ENCODE measurements at regions not wholly inside any gene's neighbourhood (a gene's known extent, or its start where the extent isn't known, plus 50 kb on each side); places are given as distances from the start of the nearest gene placed in this dataset.

GRCh38 chr7:155965010-155965409 lies 152.7 kb upstream of the SHH start:
- POLR2A ChIA-PET = no interaction called here
- no peaks in the 10 kb centered on the region for H3K27me3 ChIP-seq (ENCODE audit: insufficient read depth, low read length, poor library complexity, severe bottlenecking)
- peaks cover 0 to 5% (median 0%) of the 10 kb centered on the region in 3 donors for H3K4me1 Mint-ChIP-seq
- H3K36me3 ChIP-seq (ENCODE audit: insufficient read depth, low read length) = no peaks in the 10 kb centered on the region
- no peaks in the 10 kb centered on the region for H3K36me3 Mint-ChIP-seq
- H3K9me3 Mint-ChIP-seq = peaks cover 0 to 5% (median 0%) of the 10 kb centered on the region in 5 donors
- CTCF ChIA-PET = no interaction called here
- H3K4me1 ChIP-seq (ENCODE audit: insufficient read depth, low read length) = no peaks in the 10 kb centered on the region
- H3K4me3 Mint-ChIP-seq = no peak overlapping the region
- H3K9me3 ChIP-seq (ENCODE audit: low read length) = no peaks in the 10 kb centered on the region
- no peak overlapping the region for H3K27ac ChIP-seq (ENCODE audit: low read depth, low read length)
- DNase-seq = no peak
- no peak overlapping the region for H3K27ac Mint-ChIP-seq
- peaks cover 5 to 13% of the 10 kb centered on the region in 2 donors for H3K27me3 Mint-ChIP-seq
- H3K4me3 ChIP-seq (ENCODE audit: low read length) = no peak overlapping the region

GRCh38 chr7:155964543-155964942 lies 152.3 kb upstream of the SHH start:
- Histone ChIP-seq H3K9me3 (ENCODE audit: low read length) (no peaks in the 10 kb centered on the region), H3K4me3 (ENCODE audit: low read length) (no peak overlapping the region), H3K27me3 (ENCODE audit: insufficient read depth, low read length, poor library complexity, severe bottlenecking) (no peaks in the 10 kb centered on the region), H3K36me3 (ENCODE audit: insufficient read depth, low read length) (no peaks in the 10 kb centered on the region), H3K4me1 (ENCODE audit: insufficient read depth, low read length) (no peaks in the 10 kb centered on the region), H3K27ac (ENCODE audit: low read depth, low read length) (no peak overlapping the region)
- Mint-ChIP-seq H3K36me3 (no peaks in the 10 kb centered on the region), H3K27ac (no peak overlapping the region), H3K27me3 (peaks cover 5 to 13% of the 10 kb centered on the region in 2 donors), H3K9me3 (peaks cover 0 to 5% (median 0%) of the 10 kb centered on the region in 5 donors), H3K4me1 (peaks cover 0 to 5% (median 0%) of the 10 kb centered on the region in 3 donors), H3K4me3 (no peak overlapping the region)
- CTCF ChIA-PET = no interaction called here
- DNase-seq = no peak
- POLR2A ChIA-PET = no interaction called here

GRCh38 chr7:155963771-155964195 lies 151.5 kb upstream of the SHH start:
- no peak overlapping the region for H3K27ac ChIP-seq (ENCODE audit: low read depth, low read length)
- Mint-ChIP-seq H3K27ac (no peak overlapping the region), H3K4me3 (no peak overlapping the region), H3K9me3 (peaks cover 0 to 5% (median 0%) of the 10 kb centered on the region in 5 donors), H3K36me3 (no peaks in the 10 kb centered on the region), H3K4me1 (peaks cover 0 to 5% (median 0%) of the 10 kb centered on the region in 3 donors), H3K27me3 (peaks cover 5 to 13% of the 10 kb centered on the region in 2 donors)
- H3K4me1 ChIP-seq (ENCODE audit: insufficient read depth, low read length) = no peaks in the 10 kb centered on the region
- H3K36me3 ChIP-seq (ENCODE audit: insufficient read depth, low read length) = no peaks in the 10 kb centered on the region
- no peaks in the 10 kb centered on the region for H3K27me3 ChIP-seq (ENCODE audit: insufficient read depth, low read length, poor library complexity, severe bottlenecking)
- no peak overlapping the region for H3K4me3 ChIP-seq (ENCODE audit: low read length)
- POLR2A ChIA-PET = no interaction called here
- CTCF ChIA-PET = no interaction called here
- H3K9me3 ChIP-seq (ENCODE audit: low read length) = no peaks in the 10 kb centered on the region
- DNase-seq = no peak

GRCh38 chr7:155963356-155963755 lies 151.1 kb upstream of the SHH start:
- Histone ChIP-seq H3K36me3 (ENCODE audit: insufficient read depth, low read length) (no peaks in the 10 kb centered on the region), H3K9me3 (ENCODE audit: low read length) (no peaks in the 10 kb centered on the region), H3K4me1 (ENCODE audit: insufficient read depth, low read length) (no peaks in the 10 kb centered on the region), H3K27me3 (ENCODE audit: insufficient read depth, low read length, poor library complexity, severe bottlenecking) (no peaks in the 10 kb centered on the region), H3K4me3 (ENCODE audit: low read length) (no peak overlapping the region), H3K27ac (ENCODE audit: low read depth, low read length) (no peak overlapping the region)
- Mint-ChIP-seq H3K36me3 (no peaks in the 10 kb centered on the region), H3K27ac (no peak overlapping the region), H3K4me3 (no peak overlapping the region), H3K9me3 (peaks cover 0 to 5% (median 0%) of the 10 kb centered on the region in 5 donors), H3K27me3 (peaks cover 5 to 13% of the 10 kb centered on the region in 2 donors), H3K4me1 (peaks cover 0 to 5% (median 0%) of the 10 kb centered on the region in 3 donors)
- ChIA-PET POLR2A (no interaction called here), CTCF (no interaction called here)
- no peak for DNase-seq

GRCh38 chr7:155962968-155963300 lies 150.7 kb upstream of the SHH start:
- DNase-seq = no peak
- ChIA-PET POLR2A (no interaction called here), CTCF (no interaction called here)
- Mint-ChIP-seq H3K4me3 (no peak overlapping the region), H3K27ac (no peak overlapping the region), H3K4me1 (peaks cover 0 to 5% (median 0%) of the 10 kb centered on the region in 3 donors), H3K27me3 (peaks cover 5 to 13% of the 10 kb centered on the region in 2 donors), H3K9me3 (peaks cover 0 to 5% (median 0%) of the 10 kb centered on the region in 5 donors), H3K36me3 (no peaks in the 10 kb centered on the region)
- H3K9me3 ChIP-seq (ENCODE audit: low read length) = no peaks in the 10 kb centered on the region
- H3K36me3 ChIP-seq (ENCODE audit: insufficient read depth, low read length) = no peaks in the 10 kb centered on the region
- H3K4me3 ChIP-seq (ENCODE audit: low read length) = no peak overlapping the region
- no peaks in the 10 kb centered on the region for H3K27me3 ChIP-seq (ENCODE audit: insufficient read depth, low read length, poor library complexity, severe bottlenecking)
- H3K4me1 ChIP-seq (ENCODE audit: insufficient read depth, low read length) = no peaks in the 10 kb centered on the region
- no peak overlapping the region for H3K27ac ChIP-seq (ENCODE audit: low read depth, low read length)

- no peaks in the 10 kb centered on the region for H3K9me3 ChIP-seq (ENCODE audit: low read length)
- Mint-ChIP-seq H3K4me3 (no peak overlapping the region), H3K36me3 (no peaks in the 10 kb centered on the region), H3K4me1 (peaks cover 0 to 5% (median 0%) of the 10 kb centered on the region in 3 donors), H3K27me3 (peaks cover 5 to 13% of the 10 kb centered on the region in 2 donors), H3K9me3 (peaks cover 0 to 5% (median 0%) of the 10 kb centered on the region in 5 donors), H3K27ac (no peak overlapping the region)
- POLR2A ChIA-PET = no interaction called here
- H3K27me3 ChIP-seq (ENCODE audit: insufficient read depth, low read length, poor library complexity, severe bottlenecking) = no peaks in the 10 kb centered on the region
- no peak overlapping the region for H3K4me3 ChIP-seq (ENCODE audit: low read length)
- H3K36me3 ChIP-seq (ENCODE audit: insufficient read depth, low read length) = no peaks in the 10 kb centered on the region
- no peak overlapping the region for H3K27ac ChIP-seq (ENCODE audit: low read depth, low read length)
- CTCF ChIA-PET = no interaction called here
- H3K4me1 ChIP-seq (ENCODE audit: insufficient read depth, low read length) = no peaks in the 10 kb centered on the region
- DNase-seq = no peak
These were observed 150.1 kb upstream of the SHH start for GRCh38 chr7:155962191-155962967.

GRCh38 chr7:155961241-155962190 lies 149.3 kb upstream of the SHH start:
- Histone ChIP-seq H3K27me3 (ENCODE audit: insufficient read depth, low read length, poor library complexity, severe bottlenecking) (no peaks in the 10 kb centered on the region), H3K4me3 (ENCODE audit: low read length) (no peak overlapping the region), H3K9me3 (ENCODE audit: low read length) (no peaks in the 10 kb centered on the region), H3K4me1 (ENCODE audit: insufficient read depth, low read length) (no peaks in the 10 kb centered on the region), H3K27ac (ENCODE audit: low read depth, low read length) (no peak overlapping the region), H3K36me3 (ENCODE audit: insufficient read depth, low read length) (no peaks in the 10 kb centered on the region)
- ChIA-PET CTCF (interaction anchor here (1.1 kb wide), 1 partner anchor 9 kb away, joined by 4 read pairs; no protein-coding TSS in a partner anchor), POLR2A (no interaction called here)
- H3K4me3 Mint-ChIP-seq = peak overlapping the region in 1 of 7 donors; percentile 17
- H3K27me3 Mint-ChIP-seq = peaks cover 5 to 13% of the 10 kb centered on the region in 2 donors
- H3K27ac Mint-ChIP-seq = peak overlapping the region in 1 of 8 donors; percentile 52
- DNase-seq = no peak
- H3K4me1 Mint-ChIP-seq = peaks cover 0 to 5% (median 0%) of the 10 kb centered on the region in 3 donors
- no peaks in the 10 kb centered on the region for H3K36me3 Mint-ChIP-seq
- peaks cover 0 to 5% (median 0%) of the 10 kb centered on the region in 5 donors for H3K9me3 Mint-ChIP-seq

- ChIA-PET CTCF (no interaction called here), POLR2A (no interaction called here)
- H3K27me3 ChIP-seq (ENCODE audit: insufficient read depth, low read length, poor library complexity, severe bottlenecking) = no peaks in the 10 kb centered on the region
- H3K4me3 Mint-ChIP-seq = peak overlapping the region in 1 of 7 donors; percentile 18
- no peak overlapping the region for H3K4me3 ChIP-seq (ENCODE audit: low read length)
- H3K4me1 ChIP-seq (ENCODE audit: insufficient read depth, low read length) = no peaks in the 10 kb centered on the region
- no peaks in the 10 kb centered on the region for H3K36me3 ChIP-seq (ENCODE audit: insufficient read depth, low read length)
- no peaks in the 10 kb centered on the region for H3K36me3 Mint-ChIP-seq
- H3K27ac ChIP-seq (ENCODE audit: low read depth, low read length) = no peak overlapping the region
- H3K9me3 ChIP-seq (ENCODE audit: low read length) = no peaks in the 10 kb centered on the region
- H3K9me3 Mint-ChIP-seq = peaks cover 0 to 5% (median 0%) of the 10 kb centered on the region in 5 donors
- H3K4me1 Mint-ChIP-seq = peaks cover 0 to 5% (median 0%) of the 10 kb centered on the region in 3 donors
- H3K27me3 Mint-ChIP-seq = peaks cover 2 to 13% of the 10 kb centered on the region in 2 donors
- DNase-seq = no peak
- H3K27ac Mint-ChIP-seq = no peak overlapping the region
These were observed 147.6 kb upstream of the SHH start for GRCh38 chr7:155959894-155960293.

Data from CD8-positive, alpha-beta memory T cell (primary cell).